Endothelial cell of umbilical vein (primary cell): ENCODE measurements at regions not wholly inside any gene's neighbourhood (a gene's known extent, or its start where the extent isn't known, plus 50 kb on each side); places are given as distances from the start of the nearest gene placed in this dataset.

Experiments
- CTCF ChIP-seq, 2 donors: IDR thresholded peaks; 1 replicate in 1 of 2; 2 replicates in 1 of 2; pipeline ENCODE4 v1.5.1; 2011; ENCODE audit warnings: low read length in 2 of 2, mild to moderate bottlenecking in 2 of 2, moderate library complexity in 2 of 2, control low read depth in 1 of 2, inconsistent platforms in 1 of 2, low read depth in 1 of 2; ENCODE audit not compliant: insufficient read depth in 1 of 2; ENCODE audit errors: extremely low read depth in 1 of 2
- EZH2 ChIP-seq: IDR thresholded peaks from 2 replicates; pipeline ENCODE4 v1.6.1; 2012; ENCODE audit warnings: borderline replicate concordance, low read depth, mild to moderate bottlenecking, moderate library complexity, low read length, inconsistent platforms; ENCODE audit not compliant: severe bottlenecking
- GATA2 ChIP-seq: IDR thresholded peaks from 2 replicates; pipeline ENCODE4 v1.7.0; 2011; ENCODE audit warnings: low read depth, mild to moderate bottlenecking, moderate library complexity, mixed read lengths, low read length; ENCODE audit not compliant: insufficient read length, insufficient read depth
- POLR2A ChIP-seq: IDR thresholded peaks from 2 replicates; pipeline ENCODE4 v1.6.1; 2012; ENCODE audit warnings: low read depth, mild to moderate bottlenecking, control low read depth, low read length
- POLR2AphosphoS5 ChIP-seq: IDR thresholded peaks from 2 replicates; pipeline ENCODE4 v1.6.1; 2012; ENCODE audit warnings: low read depth, mild to moderate bottlenecking, control low read depth, low read length, moderate library complexity; ENCODE audit not compliant: insufficient read depth

- TF ChIP-seq POLR2A (no peak), CTCF (IDR thresholded peaks at IDR 0.05; ENCODE audit: extremely low read depth in 1 of 2, insufficient read depth in 1 of 2, low read depth in 1 of 2, low read length in 2 of 2) (no peak), POLR2AphosphoS5 (no peak), EZH2 (no peak), GATA2 (no peak)
Observed at GRCh38 chr3:11930084-11930483, 74.1 kb upstream of the SYN2 start.
